SHP77 (cell line): ENCODE measurements at regions not wholly inside any gene's neighbourhood (a gene's known extent, or its start where the extent isn't known, plus 50 kb on each side); places are given as distances from the start of the nearest gene placed in this dataset.

Source experiments
- DNase-seq, 2 experiments: peaks; one replicate each; lab custom pipeline; 2025; lab: John Stamatoyannopoulos, UW

- DNase-seq = no peak
These were observed 409.3 kb downstream of the ZNF536 start for GRCh38 chr19:30781519-30781918.

GRCh38 chr19:30781047-30781446 is 408.9 kb downstream of the ZNF536 start:
- DNase-seq = no peak

DNA sequence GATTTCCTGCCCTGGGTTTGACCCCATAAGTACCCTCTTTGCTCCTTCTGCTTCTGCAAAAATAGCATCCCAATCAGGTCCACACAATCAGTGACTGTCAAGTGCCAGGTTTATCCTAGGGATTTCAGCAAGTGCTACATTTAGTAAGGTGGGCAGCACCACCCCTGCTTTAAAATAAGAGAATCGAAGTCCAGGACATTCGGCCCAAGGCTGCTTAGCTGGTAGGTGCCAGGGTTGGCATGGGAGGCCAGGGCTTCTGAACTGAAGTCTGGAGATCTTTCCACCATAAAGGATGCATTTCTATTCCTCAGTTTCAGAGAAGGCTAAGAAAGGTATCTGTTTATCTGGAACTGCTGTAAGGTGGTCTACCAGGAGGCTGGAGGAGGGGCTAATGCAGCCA is 408.3 kb downstream of the ZNF536 start:
- DNase-seq = no peak

GRCh38 chr19:30780032-30780431 is 407.8 kb downstream of the ZNF536 start:
- no peak for DNase-seq

DNA sequence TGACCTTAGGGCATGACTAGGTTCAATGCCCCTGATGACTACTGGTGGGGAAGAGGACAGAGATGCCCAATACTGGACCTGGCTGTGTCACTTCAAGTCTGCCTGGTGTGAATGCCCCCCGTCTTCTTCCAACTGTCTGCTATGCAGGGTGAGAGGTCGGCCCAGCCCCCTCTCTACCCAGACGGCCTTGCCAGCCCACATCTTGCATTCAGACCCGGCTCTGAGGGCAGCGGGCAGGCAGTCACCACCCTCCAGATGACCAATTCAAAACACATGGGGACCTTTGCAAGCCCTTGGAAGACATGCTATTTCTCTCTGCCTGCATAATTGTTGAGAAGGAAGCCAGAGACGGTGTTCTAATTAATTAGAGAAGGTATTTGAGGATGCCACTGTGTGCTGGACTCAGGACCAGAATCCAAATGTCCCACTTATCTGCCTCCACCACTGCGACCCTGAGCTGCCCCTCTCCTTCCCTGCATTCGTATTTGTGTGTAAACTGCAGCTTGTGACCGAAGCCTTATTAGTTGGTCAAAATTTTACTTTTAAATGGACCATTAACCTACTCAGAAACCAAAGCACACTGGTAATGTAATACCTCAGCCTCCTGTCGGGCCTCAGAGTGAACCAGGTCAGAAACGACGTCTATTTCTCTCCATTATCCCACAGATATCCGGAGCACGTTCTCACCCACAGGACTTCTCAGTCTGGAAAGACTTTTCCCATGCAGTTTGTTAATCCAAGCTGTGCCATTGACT is 407.0 kb downstream of the ZNF536 start:
- DNase-seq = no peak

DNA sequence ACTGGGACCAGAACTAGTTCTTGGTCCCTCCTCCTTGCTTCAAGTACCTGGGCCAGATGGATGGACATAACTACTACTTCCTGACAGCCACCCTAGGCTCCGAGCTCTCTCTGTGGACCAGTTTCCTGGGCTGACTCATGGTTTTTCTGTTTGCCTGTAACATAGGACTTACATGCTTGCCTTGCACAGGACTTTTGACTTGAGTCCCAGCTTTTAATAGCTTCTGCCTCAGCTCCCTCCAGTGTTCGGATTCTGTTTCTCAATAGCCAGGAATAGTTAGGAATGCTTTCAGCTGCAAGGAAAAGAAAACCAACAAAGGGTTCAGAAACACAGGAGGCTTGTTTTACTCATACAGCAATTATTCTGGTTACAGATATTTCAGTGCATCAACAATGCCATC is 405.9 kb downstream of the ZNF536 start:
- no peak for DNase-seq

GRCh38 chr19:30775956-30776355 is 403.8 kb downstream of the ZNF536 start:
- DNase-seq = no peak

DNA sequence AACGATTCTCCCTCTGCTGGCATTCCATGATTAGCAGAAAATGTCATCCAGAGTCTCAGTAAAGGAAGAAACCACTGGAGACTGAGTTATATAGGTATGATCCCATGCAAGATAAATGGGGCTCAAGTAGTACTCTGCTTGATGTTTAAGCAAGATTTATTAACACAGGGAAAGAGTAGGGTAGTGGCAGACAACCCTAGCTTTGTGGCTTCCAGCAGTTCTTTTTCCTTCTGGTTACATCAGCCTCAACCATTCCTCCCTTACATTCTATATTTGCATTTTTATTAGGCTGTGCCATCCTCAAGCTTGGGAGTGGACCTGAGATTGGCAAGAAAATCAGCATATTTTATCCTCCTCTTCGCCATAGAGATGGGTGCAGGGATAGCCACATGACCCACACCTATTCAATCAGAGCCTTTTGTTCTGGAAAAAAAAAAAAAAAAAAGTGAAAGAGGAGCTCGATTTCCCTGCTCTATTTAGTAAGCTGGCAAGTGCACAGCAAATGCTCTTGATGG is 402.1 kb downstream of the ZNF536 start:
- DNase-seq = no peak

GRCh38 chr19:30762651-30763050 is 390.5 kb downstream of the ZNF536 start:
- no peak for DNase-seq

- DNase-seq = no peak
These were observed 387.8 kb downstream of the ZNF536 start for GRCh38 chr19:30760014-30760413.

DNA sequence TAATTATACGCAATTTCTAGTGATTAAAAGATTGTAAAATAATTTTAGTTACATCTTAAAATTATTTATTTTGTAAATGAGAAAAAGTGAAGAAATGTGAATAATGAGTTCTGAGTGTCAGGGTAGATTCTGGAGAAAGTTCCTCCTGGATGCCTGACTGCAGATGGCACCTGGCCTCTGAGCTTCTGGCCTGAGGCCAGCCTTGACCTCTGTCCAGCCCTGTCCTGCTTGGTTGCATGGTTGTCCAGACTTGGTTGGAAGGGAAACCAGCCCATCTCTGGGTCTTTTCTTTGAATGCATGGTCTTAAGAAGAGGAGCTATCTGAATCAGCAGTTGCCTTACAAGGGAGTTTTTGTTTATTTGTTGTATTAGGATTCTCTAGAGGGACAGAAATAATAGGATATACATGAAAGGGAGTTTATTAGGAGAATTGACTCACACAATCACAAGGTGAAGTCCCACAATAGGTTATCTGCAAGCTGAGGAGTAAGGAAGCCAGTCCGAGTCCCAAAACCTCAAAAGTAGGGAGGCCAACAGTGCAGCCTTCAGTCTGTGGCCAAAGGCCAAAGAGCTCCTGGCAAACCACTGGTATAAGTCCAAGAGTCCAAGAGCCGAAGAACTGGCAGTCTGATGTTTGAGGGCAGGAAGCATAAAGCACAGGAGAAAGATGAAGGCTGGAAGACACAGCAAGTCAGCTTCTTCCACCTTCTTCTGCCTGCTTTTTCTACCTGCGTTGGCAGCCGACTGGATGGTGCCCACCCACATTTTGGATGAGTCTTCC is 385.8 kb downstream of the ZNF536 start:
- DNase-seq = no peak

DNA sequence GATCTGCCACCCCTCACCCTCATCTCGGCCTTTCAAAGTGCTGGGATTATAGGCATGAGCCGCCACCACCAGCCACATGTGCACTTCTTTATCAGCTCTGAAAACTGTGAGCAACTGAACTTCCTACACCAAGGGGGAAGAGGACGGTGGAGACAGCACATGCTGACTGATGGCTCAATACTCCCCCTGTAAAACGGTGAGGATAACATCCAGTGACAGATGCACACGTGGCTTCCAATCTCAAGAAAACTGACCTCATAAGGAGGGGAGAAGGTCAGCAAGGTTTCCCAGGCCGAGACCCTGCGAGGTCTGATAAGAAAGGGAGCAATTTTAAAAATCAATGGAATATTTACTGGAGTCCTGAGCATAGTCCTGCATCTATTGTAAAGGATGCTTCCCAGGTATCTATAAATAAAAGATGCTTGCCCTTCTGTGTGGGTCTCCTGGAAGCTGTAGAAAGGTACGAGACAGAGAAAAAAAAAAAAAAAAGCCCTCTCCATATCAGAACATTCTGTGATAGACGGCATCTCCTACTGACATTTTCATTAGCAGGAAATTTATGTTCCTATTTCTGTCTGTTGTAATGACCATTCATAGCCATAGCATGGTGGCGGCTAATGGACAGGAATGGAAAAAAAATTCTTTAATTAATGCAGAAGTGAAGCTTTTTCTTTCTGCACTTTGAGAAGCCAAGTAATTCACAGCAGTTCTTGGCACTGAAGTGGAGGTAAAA is 385.1 kb downstream of the ZNF536 start:
- DNase-seq = no peak

GRCh38 chr19:30755581-30755980 is 383.4 kb downstream of the ZNF536 start:
- no peak for DNase-seq

GRCh38 chr19:30754162-30754561 is 382.0 kb downstream of the ZNF536 start:
- no peak for DNase-seq

- DNase-seq = no peak
These were observed 380.7 kb downstream of the ZNF536 start for GRCh38 chr19:30752876-30753275.

DNA sequence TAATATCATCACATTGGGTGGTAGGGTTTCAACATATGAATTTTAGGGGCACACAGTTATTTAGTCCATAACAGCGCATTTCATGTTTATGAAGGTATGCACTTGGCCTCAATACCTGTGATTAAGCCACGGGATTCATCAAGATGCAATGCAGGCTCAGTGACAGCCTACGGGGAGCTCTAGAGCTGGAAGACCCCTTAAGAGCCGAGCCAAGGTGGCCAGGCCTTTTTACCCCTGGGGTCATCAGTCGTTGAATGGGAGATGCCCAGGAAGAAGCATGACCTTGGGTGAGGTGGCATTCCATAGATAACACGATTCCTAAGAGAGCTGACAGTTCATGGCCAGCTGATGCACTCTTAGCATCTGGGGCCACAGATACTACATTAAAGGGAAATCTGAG is 380.0 kb downstream of the ZNF536 start:
- DNase-seq = no peak

- no peak for DNase-seq
These were observed 373.3 kb downstream of the ZNF536 start for GRCh38 chr19:30745476-30745985.

DNA sequence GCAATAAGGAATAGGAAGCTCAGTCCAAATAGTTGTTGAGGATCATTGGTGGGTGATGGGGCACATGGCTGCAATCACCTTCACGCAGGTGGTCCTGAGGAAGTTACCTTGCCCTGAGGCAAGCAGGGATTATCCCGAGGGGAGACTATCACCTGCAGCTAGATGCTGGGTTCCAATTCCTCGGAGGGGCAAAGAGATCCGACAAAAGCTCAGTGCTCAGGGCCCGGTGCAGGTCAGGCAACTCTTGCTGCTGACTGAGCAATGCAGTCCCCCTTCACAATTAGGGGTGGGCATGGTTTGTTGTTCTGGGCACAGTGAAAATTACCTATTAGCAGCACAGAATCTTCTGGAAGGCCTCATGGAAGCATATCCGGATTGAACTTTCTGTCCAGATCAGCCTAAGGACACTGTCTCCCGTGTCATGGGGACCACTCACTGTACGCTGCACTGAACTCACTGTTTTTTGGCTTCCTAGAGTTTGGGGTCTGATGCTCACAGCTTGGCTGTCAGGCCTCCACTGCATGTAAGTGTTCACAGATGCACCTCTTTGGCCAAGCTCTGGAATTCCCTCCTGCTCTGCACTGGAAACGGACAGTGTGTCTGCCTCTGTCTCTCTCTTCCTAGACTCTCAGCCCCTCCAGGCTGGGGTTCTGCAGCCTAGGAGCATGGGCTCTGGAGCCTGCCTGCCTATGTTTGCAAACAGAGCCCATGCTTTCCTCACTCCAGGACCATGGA is 372.7 kb downstream of the ZNF536 start:
- DNase-seq = no peak

DNA sequence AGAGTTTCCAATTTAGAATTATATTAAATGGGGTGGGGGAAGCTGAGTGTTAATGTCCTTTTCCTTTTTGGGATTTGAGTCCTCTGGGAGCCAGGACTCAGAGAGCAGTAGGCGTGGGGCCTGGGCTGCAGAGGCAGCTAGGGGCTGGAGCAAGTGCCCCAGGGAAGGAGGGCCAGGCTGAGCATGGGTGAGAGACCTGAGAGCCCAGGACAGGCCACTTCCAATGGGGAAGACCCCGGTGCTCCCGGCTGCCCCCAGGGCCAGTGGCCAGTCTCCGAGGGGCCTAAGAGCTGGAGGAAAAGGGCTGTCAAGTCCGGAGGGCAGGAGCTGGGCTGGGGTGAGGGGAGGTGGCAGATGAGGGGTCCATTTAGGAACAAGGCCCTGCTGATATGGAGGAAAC is 371.5 kb downstream of the ZNF536 start:
- DNase-seq = no peak

GRCh38 chr19:30743011-30743410 is 370.8 kb downstream of the ZNF536 start:
- DNase-seq = no peak

- DNase-seq = no peak
These were observed 370.3 kb downstream of the ZNF536 start for GRCh38 chr19:30742406-30742938.
